Keratinocyte (primary cell): ENCODE measurements at regions not wholly inside any gene's neighbourhood (a gene's known extent, or its start where the extent isn't known, plus 50 kb on each side); places are given as distances from the start of the nearest gene placed in this dataset.

Experiments used
- DNase-seq: peaks from one replicate; pipeline ENCODE4 v3.0.0-alpha.2; 2011; ENCODE audit warnings: low read depth, missing footprints, low spot score
- FAIRE-seq: peaks from 2 replicates; lab custom pipeline; 2011; peaks lifted over from hg19 to GRCh38; lab: Jason Lieb, UNC
- H2AFZ ChIP-seq: 2 replicates; pipeline ENCODE4 v1.6.0; 2012; ENCODE audit warnings: low read length, control low read depth, inconsistent platforms; ENCODE audit not compliant: control insufficient read depth
- H3K27ac ChIP-seq: 2 replicates; pipeline ENCODE4 v1.5.1; 2011; ENCODE audit warnings: low read length; ENCODE audit not compliant: control insufficient read depth, insufficient read depth
- H3K27me3 ChIP-seq: 3 replicates; pipeline ENCODE4 v1.6.0; 2011; ENCODE audit warnings: low read length; ENCODE audit not compliant: control insufficient read depth, insufficient read depth; ENCODE audit errors: extremely low read depth
- H3K36me3 ChIP-seq, 2 experiments: 2 replicates in 1 of 2; 3 replicates in 1 of 2; pipeline ENCODE4 v1.5.1; 2011; ENCODE audit warnings: low read length in 2 of 2, mild to moderate bottlenecking in 1 of 2; ENCODE audit not compliant: control insufficient read depth in 2 of 2, insufficient read depth in 2 of 2; ENCODE audit errors: extremely low read depth in 1 of 2
- H3K4me1 ChIP-seq: 3 replicates; pipeline ENCODE4 v1.5.1; 2011; ENCODE audit warnings: low read length; ENCODE audit not compliant: control insufficient read depth, insufficient read depth; ENCODE audit errors: extremely low read depth
- H3K4me2 ChIP-seq: 3 replicates; pipeline ENCODE4 v1.6.0; 2011; ENCODE audit warnings: low read depth, low read length; ENCODE audit not compliant: control insufficient read depth, insufficient read depth; ENCODE audit errors: extremely low read depth
- H3K4me3 ChIP-seq, 3 experiments: fragments of 200-600 bp in 1 of 3; sonication (generic) in 1 of 3; 2 replicates in 2 of 3; 3 replicates in 1 of 3; pipeline ENCODE4 v1.5.1; 2011 to 2016; ENCODE audit warnings: low read length in 3 of 3, mild to moderate bottlenecking in 3 of 3, control low read depth in 2 of 3, inconsistent platforms in 1 of 3, low read depth in 1 of 3, mixed read lengths in 1 of 3, mixed run types in 1 of 3, moderate library complexity in 1 of 3; ENCODE audit not compliant: control insufficient read depth in 2 of 3, insufficient read depth in 2 of 3; ENCODE audit errors: extremely low read depth in 1 of 3
- H3K79me2 ChIP-seq: 2 replicates; pipeline ENCODE4 v1.6.0; 2012; ENCODE audit warnings: low read length; ENCODE audit not compliant: control insufficient read depth, insufficient read depth
- H3K9ac ChIP-seq: 3 replicates; pipeline ENCODE4 v1.6.0; 2011; ENCODE audit warnings: low read length; ENCODE audit not compliant: control insufficient read depth, insufficient read depth; ENCODE audit errors: extremely low read depth
- H3K9me1 ChIP-seq: 3 replicates; pipeline ENCODE4 v1.6.0; 2011; ENCODE audit warnings: low read length; ENCODE audit not compliant: control insufficient read depth, insufficient read depth; ENCODE audit errors: extremely low read depth
- H3K9me3 ChIP-seq: 2 replicates; pipeline ENCODE4 v1.5.1; 2012; ENCODE audit warnings: low read depth, low read length; ENCODE audit not compliant: control insufficient read depth
- H4K20me1 ChIP-seq: 3 replicates; pipeline ENCODE4 v1.6.0; 2011; ENCODE audit warnings: low read length; ENCODE audit not compliant: control insufficient read depth, insufficient read depth; ENCODE audit errors: extremely low read depth
- EZH2 ChIP-seq: IDR thresholded peaks from one replicate; pipeline ENCODE4 v1.6.1; 2012; ENCODE audit warnings: inconsistent platforms, mild to moderate bottlenecking, low read length, moderate library complexity
- dilution Hi-C: fragments of 300-500 bp; cut with MboI; formaldehyde crosslinking; loops from one replicate; pipeline ENCODE4 v1.7.0; 2020; ENCODE audit warnings: low sequenced_read_pairs; ENCODE audit not compliant: extremely low pct_ligation_motif_present
- TF ChIP-seq, protein P1 (sequence below), 3 experiments: IDR thresholded peaks in 1 of 3; conservative IDR thresholded peaks in 1 of 3; optimal IDR thresholded peaks in 1 of 3; 2 replicates in 2 of 3; 3 replicates in 1 of 3; pipeline versions ENCODE3 to v1.5.1; 2011; ENCODE audit warnings: low read length in 3 of 3, mild to moderate bottlenecking in 3 of 3, moderate library complexity in 2 of 3, control low read depth in 1 of 3, inconsistent platforms in 1 of 3; ENCODE audit not compliant: insufficient read depth in 2 of 3; ENCODE audit errors: extremely low read depth in 1 of 3

GRCh38 chr1:198001776-198002408 is 84.7 kb downstream of the LHX9 start:
- Histone ChIP-seq H3K27ac (no peak overlapping the region), H3K9me3 (no peaks in the 10 kb centered on the region), H3K9ac (no peak overlapping the region), H3K36me3 (no peaks in the 10 kb centered on the region), H3K4me2 (no peak overlapping the region), H3K9me1 (no peaks in the 10 kb centered on the region), H3K79me2 (no peaks in the 10 kb centered on the region), H4K20me1 (no peaks in the 10 kb centered on the region), H3K27me3 (no peaks in the 10 kb centered on the region), H2AFZ (no peak overlapping the region), H3K4me3 (no peak overlapping the region), H3K4me1 (no peaks in the 10 kb centered on the region)
- dilution Hi-C loops = no loop called here
- DNase-seq (no peak), FAIRE-seq (no peak)
- no peak for TF ChIP-seq EZH2
- TF ChIP-seq, protein P1, sequence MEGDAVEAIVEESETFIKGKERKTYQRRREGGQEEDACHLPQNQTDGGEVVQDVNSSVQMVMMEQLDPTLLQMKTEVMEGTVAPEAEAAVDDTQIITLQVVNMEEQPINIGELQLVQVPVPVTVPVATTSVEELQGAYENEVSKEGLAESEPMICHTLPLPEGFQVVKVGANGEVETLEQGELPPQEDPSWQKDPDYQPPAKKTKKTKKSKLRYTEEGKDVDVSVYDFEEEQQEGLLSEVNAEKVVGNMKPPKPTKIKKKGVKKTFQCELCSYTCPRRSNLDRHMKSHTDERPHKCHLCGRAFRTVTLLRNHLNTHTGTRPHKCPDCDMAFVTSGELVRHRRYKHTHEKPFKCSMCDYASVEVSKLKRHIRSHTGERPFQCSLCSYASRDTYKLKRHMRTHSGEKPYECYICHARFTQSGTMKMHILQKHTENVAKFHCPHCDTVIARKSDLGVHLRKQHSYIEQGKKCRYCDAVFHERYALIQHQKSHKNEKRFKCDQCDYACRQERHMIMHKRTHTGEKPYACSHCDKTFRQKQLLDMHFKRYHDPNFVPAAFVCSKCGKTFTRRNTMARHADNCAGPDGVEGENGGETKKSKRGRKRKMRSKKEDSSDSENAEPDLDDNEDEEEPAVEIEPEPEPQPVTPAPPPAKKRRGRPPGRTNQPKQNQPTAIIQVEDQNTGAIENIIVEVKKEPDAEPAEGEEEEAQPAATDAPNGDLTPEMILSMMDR (optimal IDR thresholded peaks at IDR 0.05 in 1 of 3, IDR thresholded peaks at IDR 0.05 in 1 of 3, conservative IDR thresholded peaks at IDR 0.05 in 1 of 3; ENCODE audit: extremely low read depth in 1 of 3, insufficient read depth in 2 of 3, low read length in 3 of 3) = no peak

GRCh38 chr1:198003468-198003867 is 86.3 kb downstream of the LHX9 start:
- TF ChIP-seq, protein P1 (optimal IDR thresholded peaks at IDR 0.05 in 1 of 3, IDR thresholded peaks at IDR 0.05 in 1 of 3, conservative IDR thresholded peaks at IDR 0.05 in 1 of 3; ENCODE audit: extremely low read depth in 1 of 3, insufficient read depth in 2 of 3, low read length in 3 of 3) = no peak
- TF ChIP-seq EZH2 = no peak
- no peak overlapping the region for H2AFZ ChIP-seq
- H3K4me3 ChIP-seq = no peak overlapping the region
- H3K79me2 ChIP-seq = no peaks in the 10 kb centered on the region
- H3K27me3 ChIP-seq = no peaks in the 10 kb centered on the region
- no peak overlapping the region for H3K9ac ChIP-seq
- H3K4me1 ChIP-seq = no peaks in the 10 kb centered on the region
- H3K27ac ChIP-seq = no peak overlapping the region
- no peaks in the 10 kb centered on the region for H3K9me3 ChIP-seq
- DNase-seq = no peak
- no peaks in the 10 kb centered on the region for H4K20me1 ChIP-seq
- no peaks in the 10 kb centered on the region for H3K9me1 ChIP-seq
- no peaks in the 10 kb centered on the region for H3K36me3 ChIP-seq
- peak; percentile 34 for FAIRE-seq
- dilution Hi-C loops = no loop called here
- H3K4me2 ChIP-seq = no peak overlapping the region
